ENCODE measurements at regions not wholly inside any gene's neighbourhood (a gene's known extent, or its start where the extent isn't known, plus 50 kb on each side); places are given as distances from the start of the nearest gene placed in this dataset.

- no peak overlapping the region for H2AFZ ChIP-seq (ENCODE audit: insufficient read depth, low read depth, low read length, poor library complexity, severe bottlenecking)
- H3K4me1 ChIP-seq (ENCODE audit: control insufficient read depth in 2 of 2, insufficient read depth in 2 of 2, low read length in 2 of 2): no peaks in the 10 kb centered on the region
- H3K79me2 ChIP-seq (ENCODE audit: control insufficient read depth, insufficient read depth, low read length): no peaks in the 10 kb centered on the region
- no peak overlapping the region for H3K27ac ChIP-seq (ENCODE audit: low read length in 2 of 2)
- H3K4me1 Mint-ChIP-seq: no peaks in the 10 kb centered on the region
- no peaks in the 10 kb centered on the region for H3K27me3 Mint-ChIP-seq
- no peak for DNase-seq
- H3K4me3 Mint-ChIP-seq: no peak overlapping the region
- no peaks in the 10 kb centered on the region for H3K9me3 Mint-ChIP-seq (ENCODE audit: insufficient read depth)
- ChIA-PET CTCF (no interaction called here), POLR2A (no interaction called here)
- H3K4me2 ChIP-seq (replicated peaks; ENCODE audit: low read depth, low read length, poor library complexity, severe bottlenecking): no peak overlapping the region
- no CpG with 5 or more reads among the region's 1 CpG for WGBS (ENCODE audit: insufficient coverage)
- no peak for TF ChIP-seq EZH2 (IDR thresholded peaks at IDR 0.05; ENCODE audit: borderline replicate concordance, insufficient read depth, low read depth, low read length, poor library complexity, severe bottlenecking)
- no peak for TF ChIP-seq CTCF (IDR thresholded peaks at IDR 0.05)
- no peak overlapping the region for H3K9ac ChIP-seq (ENCODE audit: low read length)
- H3K9me3 ChIP-seq (ENCODE audit: control extremely low read depth in 1 of 3, control insufficient read depth in 2 of 3, insufficient read depth in 1 of 3, low read length in 2 of 3): peaks cover 0 to 1% (median 0%) of the 10 kb centered on the region in 3 donors
- no peaks in the 10 kb centered on the region for H3K36me3 ChIP-seq (replicated peaks in 1 of 2; ENCODE audit: control extremely low read depth in 1 of 2, control insufficient read depth in 1 of 2, extremely low read depth in 1 of 2, insufficient read depth in 2 of 2, low read length in 1 of 2)
- H4K20me1 ChIP-seq (ENCODE audit: control insufficient read depth, insufficient read depth, low read length, poor library complexity, severe bottlenecking): no peaks in the 10 kb centered on the region
- intact Hi-C loops (cut with micrococcal nuclease): no loop called here
- no peak for ATAC-seq (ENCODE audit: low read depth)
- H3K27ac Mint-ChIP-seq: no peak overlapping the region
- H3K27me3 ChIP-seq (replicated peaks in 1 of 4; ENCODE audit: control extremely low read depth in 1 of 4, control insufficient read depth in 3 of 4, insufficient read depth in 4 of 4, low read length in 3 of 4): no peaks in the 10 kb centered on the region
- H3K4me3 ChIP-seq (ENCODE audit: control extremely low read depth in 1 of 5, extremely low read depth in 1 of 5, insufficient read depth in 1 of 5, low read depth in 2 of 5, low read length in 4 of 5): no peak overlapping the region
Observed at GRCh38 chr4:170868170-170868569, 778.4 kb upstream of the AADAT start.

GRCh38 chr4:170854097-170854496, 764.3 kb upstream of the AADAT start:
- ATAC-seq (ENCODE audit: low read depth) (no peak), DNase-seq (no peak)
- intact Hi-C loops (cut with micrococcal nuclease): no loop called here
- no peak overlapping the region for H3K4me2 ChIP-seq (replicated peaks; ENCODE audit: low read depth, low read length, poor library complexity, severe bottlenecking)
- H3K36me3 ChIP-seq (replicated peaks in 1 of 2; ENCODE audit: control extremely low read depth in 1 of 2, control insufficient read depth in 1 of 2, extremely low read depth in 1 of 2, insufficient read depth in 2 of 2, low read length in 1 of 2): no peaks in the 10 kb centered on the region
- CTCF ChIA-PET: no interaction called here
- Mint-ChIP-seq H3K27ac (no peak overlapping the region), H3K4me3 (no peak overlapping the region), H3K27me3 (no peaks in the 10 kb centered on the region), H3K9me3 (ENCODE audit: insufficient read depth) (peaks cover 2% of the 10 kb centered on the region), H3K4me1 (no peaks in the 10 kb centered on the region)
- H3K27ac ChIP-seq (ENCODE audit: low read length in 2 of 2): no peak overlapping the region
- TF ChIP-seq CTCF (IDR thresholded peaks at IDR 0.05): no peak
- no peak for TF ChIP-seq EZH2 (IDR thresholded peaks at IDR 0.05; ENCODE audit: borderline replicate concordance, insufficient read depth, low read depth, low read length, poor library complexity, severe bottlenecking)
- H2AFZ ChIP-seq (ENCODE audit: insufficient read depth, low read depth, low read length, poor library complexity, severe bottlenecking): no peak overlapping the region
- WGBS (ENCODE audit: insufficient coverage): no CpG with 5 or more reads among the region's 1 CpG
- no peaks in the 10 kb centered on the region for H3K79me2 ChIP-seq (ENCODE audit: control insufficient read depth, insufficient read depth, low read length)
- no peak overlapping the region for H3K9ac ChIP-seq (ENCODE audit: low read length)
- POLR2A ChIA-PET: no interaction called here
- no peaks in the 10 kb centered on the region for H3K4me1 ChIP-seq (ENCODE audit: control insufficient read depth in 2 of 2, insufficient read depth in 2 of 2, low read length in 2 of 2)
- H3K4me3 ChIP-seq (ENCODE audit: control extremely low read depth in 1 of 5, extremely low read depth in 1 of 5, insufficient read depth in 1 of 5, low read depth in 2 of 5, low read length in 4 of 5): no peak overlapping the region
- H3K27me3 ChIP-seq (replicated peaks in 1 of 4; ENCODE audit: control extremely low read depth in 1 of 4, control insufficient read depth in 3 of 4, insufficient read depth in 4 of 4, low read length in 3 of 4): no peaks in the 10 kb centered on the region
- no peaks in the 10 kb centered on the region for H4K20me1 ChIP-seq (ENCODE audit: control insufficient read depth, insufficient read depth, low read length, poor library complexity, severe bottlenecking)
- H3K9me3 ChIP-seq (ENCODE audit: control extremely low read depth in 1 of 3, control insufficient read depth in 2 of 3, insufficient read depth in 1 of 3, low read length in 2 of 3): no peaks in the 10 kb centered on the region
